ENCODE measurements at regions not wholly inside any gene's neighbourhood (a gene's known extent, or its start where the extent isn't known, plus 50 kb on each side); places are given as distances from the start of the nearest gene placed in this dataset.

- TF ChIP-seq HMGXB4 (CRISPR knock-in tag; IDR thresholded peaks at IDR 0.05; ENCODE audit: borderline replicate concordance) (no peak), CTCF (IDR thresholded peaks at IDR 0.05) (no peak), CBX2 (IDR thresholded peaks at IDR 0.05; ENCODE audit: borderline replicate concordance, low read depth) (no peak), ELK1 (IDR thresholded peaks at IDR 0.05; ENCODE audit: low read depth, low read length) (no peak), ZC3H11A (IDR thresholded peaks at IDR 0.05) (no peak), CEBPB (IDR thresholded peaks at IDR 0.05) (no peak), MYC (IDR thresholded peaks at IDR 0.05; ENCODE audit: borderline replicate concordance, low read length) (no peak), MAZ (IDR thresholded peaks at IDR 0.05; ENCODE audit: borderline replicate concordance, low read depth, low read length) (no peak), ESRRA (IDR thresholded peaks at IDR 0.05; ENCODE audit: borderline replicate concordance, low read length) (no peak), NR3C1 (IDR thresholded peaks at IDR 0.05) (no peak)
These were observed 63.9 kb upstream of the SPATA13 start for GRCh38 chr13:24096659-24097058.
